ENCODE measurements at regions not wholly inside any gene's neighbourhood (a gene's known extent, or its start where the extent isn't known, plus 50 kb on each side); places are given as distances from the start of the nearest gene placed in this dataset.

DNA sequence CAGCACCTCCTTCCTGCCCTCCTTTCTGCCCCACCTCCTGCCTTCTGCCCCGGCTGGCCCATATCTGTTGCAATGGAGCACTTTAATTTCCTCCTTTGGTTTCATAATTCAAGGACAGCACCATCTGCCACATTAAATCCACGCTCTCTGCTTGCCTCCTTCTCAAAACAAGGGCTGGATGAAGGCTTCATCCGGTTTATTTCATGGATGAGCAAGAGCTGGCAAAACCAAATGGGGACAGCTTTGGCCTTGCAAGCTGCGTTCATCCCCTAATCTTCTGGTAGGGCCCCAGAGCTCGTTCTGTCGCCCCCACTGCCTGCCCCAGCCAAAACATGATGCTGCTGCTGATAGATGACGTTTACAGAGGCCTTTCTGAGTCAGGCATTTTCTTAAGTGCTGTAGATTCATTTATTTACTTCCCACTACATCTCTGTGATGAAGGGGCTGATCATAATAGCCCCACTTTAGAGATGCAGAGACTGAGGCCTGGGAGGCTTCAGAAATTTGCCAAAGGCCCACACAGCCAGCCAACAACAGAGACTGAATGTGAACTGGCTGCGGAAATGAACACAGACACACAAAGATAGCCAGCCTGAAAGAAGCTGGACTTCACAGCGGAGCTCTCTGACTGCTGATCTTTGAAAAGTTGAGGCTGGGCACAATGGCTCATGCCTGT, 115.6 kb upstream of the CPEB4 start:
- H3K9me3 ChIP-seq (ENCODE audit: control insufficient read depth, insufficient read depth, low read length): no peaks in the 10 kb centered on the region
- H3K9ac ChIP-seq (ENCODE audit: low read depth, low read length): no peak overlapping the region
- H3K4me1 ChIP-seq (ENCODE audit: control insufficient read depth, insufficient read depth, low read length): peaks cover 17% of the 10 kb centered on the region
- H3K36me3 ChIP-seq (ENCODE audit: control insufficient read depth, insufficient read depth, low read length): no peaks in the 10 kb centered on the region
- no peak overlapping the region for H3K27ac ChIP-seq (ENCODE audit: low read depth, low read length)
- no peaks in the 10 kb centered on the region; the same call in 1 of the 2 replicates for H3K27me3 ChIP-seq (ENCODE audit: control insufficient read depth, insufficient read depth, low read length)
- H3K4me3 ChIP-seq (ENCODE audit: low read depth, low read length): no peak overlapping the region

DNA sequence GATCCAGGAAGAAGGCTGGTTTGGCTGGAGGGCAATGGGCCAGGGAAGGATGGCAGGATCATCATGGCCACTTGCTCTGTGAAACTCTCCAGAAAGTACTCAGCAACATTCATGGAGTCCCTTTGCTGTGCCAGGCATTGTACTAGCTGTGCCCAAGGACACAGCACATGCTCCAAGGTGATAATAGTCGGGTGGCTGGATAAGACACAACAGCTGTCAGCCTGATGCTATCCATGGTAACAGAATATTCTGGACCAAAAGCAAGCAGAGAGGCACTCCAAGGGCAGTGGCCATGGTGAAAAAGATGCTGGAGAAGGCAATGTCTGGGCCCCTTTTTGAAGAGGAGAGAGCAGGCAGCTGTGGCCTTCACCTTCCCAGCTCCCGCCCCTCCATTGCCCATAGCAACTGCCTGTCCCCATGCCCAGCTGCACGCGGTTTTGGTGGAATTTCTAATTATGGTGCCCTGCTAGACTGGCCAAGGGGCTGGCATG, 113.8 kb upstream of the CPEB4 start:
- no peak overlapping the region for H3K4me3 ChIP-seq (ENCODE audit: low read depth, low read length)
- peaks cover 22% of the 10 kb centered on the region for H3K4me1 ChIP-seq (ENCODE audit: control insufficient read depth, insufficient read depth, low read length)
- no peak overlapping the region for H3K27ac ChIP-seq (ENCODE audit: low read depth, low read length)
- no peaks in the 10 kb centered on the region for H3K36me3 ChIP-seq (ENCODE audit: control insufficient read depth, insufficient read depth, low read length)
- H3K9ac ChIP-seq (ENCODE audit: low read depth, low read length): no peak overlapping the region
- no peaks in the 10 kb centered on the region; the same call in 1 of the 2 replicates for H3K27me3 ChIP-seq (ENCODE audit: control insufficient read depth, insufficient read depth, low read length)
- no peaks in the 10 kb centered on the region for H3K9me3 ChIP-seq (ENCODE audit: control insufficient read depth, insufficient read depth, low read length)

DNA sequence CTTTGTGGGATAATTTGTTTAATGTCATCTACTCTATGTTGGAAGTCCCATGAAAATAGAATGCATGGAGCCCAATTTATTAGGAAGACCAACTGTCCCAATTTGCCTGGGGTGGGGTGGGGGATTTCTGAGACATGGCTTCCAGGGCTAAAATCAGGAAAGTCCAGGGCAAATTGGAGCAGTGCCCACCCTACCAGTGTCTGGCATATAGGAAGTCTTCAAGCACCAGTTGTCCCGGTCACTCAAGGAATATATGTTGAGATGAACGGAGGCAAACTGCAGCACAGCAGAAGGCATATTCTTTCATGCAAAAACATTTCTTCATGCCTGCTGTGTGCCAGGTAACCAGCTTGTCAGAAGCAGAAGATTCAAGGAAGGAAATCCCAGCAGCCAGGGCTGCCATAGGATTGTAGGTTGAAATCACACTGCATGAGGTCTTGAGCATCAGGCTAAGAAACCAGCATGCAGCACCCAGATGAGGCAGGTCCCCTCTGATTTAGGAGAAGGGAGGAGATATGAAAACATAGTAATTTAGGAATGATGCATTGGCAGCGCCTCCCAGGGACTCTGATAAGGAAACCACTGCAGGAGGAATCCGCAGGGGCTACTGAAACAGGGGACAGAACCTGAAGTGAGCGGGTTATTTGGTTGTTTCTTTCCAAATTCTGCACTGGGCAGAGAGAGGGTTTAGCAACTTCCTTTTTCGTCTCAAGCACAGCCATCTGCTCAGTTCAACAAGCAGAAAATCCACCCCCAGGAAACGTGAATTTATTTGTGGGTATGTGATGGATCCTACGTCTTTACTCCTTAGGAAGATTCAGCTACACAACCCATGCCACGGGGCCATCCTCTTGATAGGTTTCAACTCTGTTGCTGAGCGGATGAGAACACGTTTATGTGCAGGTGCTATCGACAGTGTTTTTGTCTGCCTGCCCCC, 112.6 kb upstream of the CPEB4 start:
- Histone ChIP-seq H3K9ac (ENCODE audit: low read depth, low read length) (no peak overlapping the region), H3K27ac (ENCODE audit: low read depth, low read length) (no peak overlapping the region), H3K9me3 (ENCODE audit: control insufficient read depth, insufficient read depth, low read length) (no peaks in the 10 kb centered on the region), H3K27me3 (ENCODE audit: control insufficient read depth, insufficient read depth, low read length) (no peaks in the 10 kb centered on the region; the same call in 1 of the 2 replicates), H3K36me3 (ENCODE audit: control insufficient read depth, insufficient read depth, low read length) (no peaks in the 10 kb centered on the region), H3K4me3 (ENCODE audit: low read depth, low read length) (no peak overlapping the region), H3K4me1 (ENCODE audit: control insufficient read depth, insufficient read depth, low read length) (peaks cover 22% of the 10 kb centered on the region)

DNA sequence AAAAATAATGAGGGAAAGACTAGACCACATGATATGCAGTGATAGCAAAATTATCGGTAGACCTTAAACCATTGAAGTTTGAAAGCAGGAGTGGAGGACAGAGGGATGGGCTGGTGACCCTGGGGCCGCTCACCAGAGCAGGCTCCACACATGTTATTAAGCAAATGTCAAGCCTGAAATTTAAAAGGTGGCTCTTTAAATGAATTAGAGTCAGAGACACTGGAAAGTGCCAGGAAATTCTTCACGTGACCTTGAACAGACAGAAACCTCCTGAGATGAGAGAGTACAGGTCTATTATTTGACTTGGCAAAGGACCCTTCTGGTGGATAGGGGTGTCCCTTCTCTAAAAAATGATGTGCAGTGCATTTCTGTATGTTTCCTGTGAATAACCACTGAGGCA, 111.0 kb upstream of the CPEB4 start:
- Histone ChIP-seq H3K4me3 (ENCODE audit: low read depth, low read length) (no peak overlapping the region), H3K36me3 (ENCODE audit: control insufficient read depth, insufficient read depth, low read length) (no peaks in the 10 kb centered on the region), H3K27me3 (ENCODE audit: control insufficient read depth, insufficient read depth, low read length) (no peaks in the 10 kb centered on the region), H3K27ac (ENCODE audit: low read depth, low read length) (no peak overlapping the region), H3K9ac (ENCODE audit: low read depth, low read length) (no peak overlapping the region), H3K9me3 (ENCODE audit: control insufficient read depth, insufficient read depth, low read length) (no peaks in the 10 kb centered on the region), H3K4me1 (ENCODE audit: control insufficient read depth, insufficient read depth, low read length) (peaks cover 14% of the 10 kb centered on the region)

DNA sequence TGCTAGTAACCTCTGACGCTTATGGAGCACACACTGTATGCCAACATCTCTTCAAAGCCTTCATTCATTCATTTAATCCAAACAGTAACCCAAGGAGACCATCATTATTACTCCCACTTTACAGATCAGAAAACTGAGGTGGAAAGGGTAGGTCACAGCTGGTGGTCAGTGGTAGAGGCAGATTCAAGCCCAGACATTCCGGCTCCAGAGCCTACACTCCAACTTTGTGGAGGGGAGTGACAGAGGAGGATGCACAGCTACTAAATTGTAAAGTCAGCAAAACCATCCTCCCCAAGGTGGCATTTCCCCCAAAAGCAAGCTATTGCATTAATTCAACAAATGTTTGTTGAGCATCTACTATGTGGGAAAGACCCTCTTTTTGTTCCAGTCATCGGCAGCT, 110.5 kb upstream of the CPEB4 start:
- Histone ChIP-seq H3K36me3 (ENCODE audit: control insufficient read depth, insufficient read depth, low read length) (no peaks in the 10 kb centered on the region), H3K4me3 (ENCODE audit: low read depth, low read length) (no peak overlapping the region), H3K4me1 (ENCODE audit: control insufficient read depth, insufficient read depth, low read length) (peaks cover 15% of the 10 kb centered on the region), H3K27ac (ENCODE audit: low read depth, low read length) (no peak overlapping the region), H3K9me3 (ENCODE audit: control insufficient read depth, insufficient read depth, low read length) (no peaks in the 10 kb centered on the region), H3K27me3 (ENCODE audit: control insufficient read depth, insufficient read depth, low read length) (no peaks in the 10 kb centered on the region), H3K9ac (ENCODE audit: low read depth, low read length) (no peak overlapping the region)

DNA sequence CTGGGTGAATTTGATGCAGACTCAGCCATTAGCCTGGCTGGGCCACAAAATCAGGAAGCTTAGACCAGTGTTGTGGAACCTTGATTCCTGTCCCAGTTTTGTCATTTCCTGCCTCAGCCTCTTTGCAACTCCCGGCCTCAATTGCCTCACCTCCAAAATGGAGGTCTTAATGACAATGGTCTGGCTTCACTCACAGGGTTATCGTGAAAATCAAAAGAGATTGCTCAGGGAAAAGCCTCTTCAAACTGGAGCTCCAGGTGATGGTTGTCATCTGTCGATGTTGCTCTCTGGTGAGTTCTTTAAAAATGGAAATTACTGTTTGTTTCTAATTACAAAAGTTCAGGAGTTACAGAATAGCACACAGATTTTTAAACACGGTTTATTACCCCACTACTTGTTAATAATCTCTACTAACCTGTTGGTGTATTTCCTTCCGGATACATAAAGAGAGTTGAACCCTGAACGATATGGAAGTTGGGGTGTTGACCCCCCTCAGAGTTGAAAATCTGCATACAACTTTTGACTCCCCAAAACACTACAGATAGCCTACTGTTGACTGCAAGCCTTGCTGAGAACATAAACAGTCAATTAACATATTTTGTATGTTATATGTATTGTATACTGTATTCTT, 109.9 kb upstream of the CPEB4 start:
- Histone ChIP-seq H3K4me1 (ENCODE audit: control insufficient read depth, insufficient read depth, low read length) (peaks cover 15% of the 10 kb centered on the region), H3K4me3 (ENCODE audit: low read depth, low read length) (no peak overlapping the region), H3K9me3 (ENCODE audit: control insufficient read depth, insufficient read depth, low read length) (no peaks in the 10 kb centered on the region), H3K9ac (ENCODE audit: low read depth, low read length) (no peak overlapping the region), H3K27ac (ENCODE audit: low read depth, low read length) (no peak overlapping the region), H3K27me3 (ENCODE audit: control insufficient read depth, insufficient read depth, low read length) (no peaks in the 10 kb centered on the region), H3K36me3 (ENCODE audit: control insufficient read depth, insufficient read depth, low read length) (no peaks in the 10 kb centered on the region)

DNA sequence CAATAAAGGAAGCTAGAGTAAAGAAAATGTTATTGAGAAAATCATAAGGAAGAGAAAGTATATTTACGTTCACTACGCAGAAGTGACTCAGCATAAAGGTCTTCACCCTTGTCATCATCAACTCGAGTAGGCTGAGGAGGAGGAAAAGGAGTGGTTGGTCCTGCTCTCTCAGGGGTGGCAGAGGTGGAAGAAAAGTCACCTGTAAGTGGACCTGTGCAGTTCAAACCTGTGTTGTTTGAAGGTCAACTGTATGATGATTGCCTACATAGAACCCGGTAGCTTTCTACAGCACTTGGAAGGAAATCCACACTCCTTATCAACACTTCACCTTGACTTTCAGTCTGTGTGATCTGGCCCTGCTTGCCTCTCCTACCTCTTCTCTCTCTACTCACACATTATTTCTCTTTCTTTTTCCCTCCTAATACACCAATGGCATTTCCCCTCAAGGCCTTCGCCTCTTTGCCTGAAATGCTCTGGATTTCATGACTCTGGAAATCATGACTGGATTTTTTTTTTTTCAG, 109.3 kb upstream of the CPEB4 start:
- H3K27ac ChIP-seq (ENCODE audit: low read depth, low read length): no peak overlapping the region
- H3K27me3 ChIP-seq (ENCODE audit: control insufficient read depth, insufficient read depth, low read length): no peaks in the 10 kb centered on the region
- H3K9ac ChIP-seq (ENCODE audit: low read depth, low read length): no peak overlapping the region
- H3K4me1 ChIP-seq (ENCODE audit: control insufficient read depth, insufficient read depth, low read length): peaks cover 15% of the 10 kb centered on the region
- H3K4me3 ChIP-seq (ENCODE audit: low read depth, low read length): no peak overlapping the region
- no peaks in the 10 kb centered on the region for H3K36me3 ChIP-seq (ENCODE audit: control insufficient read depth, insufficient read depth, low read length)
- H3K9me3 ChIP-seq (ENCODE audit: control insufficient read depth, insufficient read depth, low read length): no peaks in the 10 kb centered on the region

DNA sequence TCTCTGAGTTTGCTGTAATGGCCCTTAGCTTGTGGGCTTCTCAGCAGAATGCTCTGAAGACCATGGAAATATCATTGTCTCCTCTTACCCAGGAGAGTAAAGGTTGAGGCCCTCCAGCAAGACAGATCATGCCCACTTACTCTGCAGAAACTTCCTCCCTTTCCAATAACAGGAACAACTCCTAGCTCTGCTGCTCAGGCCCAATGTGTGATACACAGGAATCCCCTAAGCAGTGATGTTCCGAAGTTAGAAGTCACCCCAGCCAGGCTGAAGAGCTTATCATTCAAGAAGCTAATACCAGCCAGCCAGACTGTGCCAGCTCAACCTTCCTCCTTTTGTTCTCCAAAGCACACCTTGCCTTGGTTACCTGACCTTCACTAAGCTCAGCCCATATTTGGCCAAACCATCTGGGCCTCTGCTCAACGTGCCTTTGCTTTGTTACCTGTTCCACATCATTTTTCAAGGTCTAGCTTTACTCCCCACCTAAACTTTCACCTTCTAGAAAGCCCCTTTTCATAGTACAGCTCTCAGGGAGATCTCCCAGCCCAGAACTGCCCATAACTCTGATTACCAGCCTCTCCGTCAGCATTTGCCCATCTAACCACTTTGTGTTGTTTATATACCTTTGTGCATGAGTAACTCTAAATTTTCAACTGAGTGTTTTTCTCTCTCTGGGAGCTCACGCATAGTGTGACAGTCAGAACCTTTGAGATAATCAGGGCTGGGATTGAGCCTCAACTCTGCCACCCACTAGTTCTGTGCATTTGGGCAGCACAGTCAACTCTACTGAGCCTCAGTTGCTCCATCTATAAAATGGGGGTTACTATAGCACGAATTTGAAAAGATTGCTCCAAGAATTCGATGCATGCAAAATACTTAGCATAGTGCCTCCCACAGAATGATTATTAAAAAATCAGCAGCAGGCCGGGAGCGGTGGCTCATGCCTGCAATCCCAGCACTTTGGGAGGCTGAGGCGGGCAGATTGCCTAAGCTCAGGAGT, 107.6 kb upstream of the CPEB4 start:
- H3K27ac ChIP-seq (ENCODE audit: low read depth, low read length): no peak overlapping the region
- peaks cover 11% of the 10 kb centered on the region for H3K4me1 ChIP-seq (ENCODE audit: control insufficient read depth, insufficient read depth, low read length)
- H3K4me3 ChIP-seq (ENCODE audit: low read depth, low read length): no peak overlapping the region
- H3K9ac ChIP-seq (ENCODE audit: low read depth, low read length): no peak overlapping the region
- H3K36me3 ChIP-seq (ENCODE audit: control insufficient read depth, insufficient read depth, low read length): no peaks in the 10 kb centered on the region
- H3K27me3 ChIP-seq (ENCODE audit: control insufficient read depth, insufficient read depth, low read length): no peaks in the 10 kb centered on the region
- H3K9me3 ChIP-seq (ENCODE audit: control insufficient read depth, insufficient read depth, low read length): no peaks in the 10 kb centered on the region

DNA sequence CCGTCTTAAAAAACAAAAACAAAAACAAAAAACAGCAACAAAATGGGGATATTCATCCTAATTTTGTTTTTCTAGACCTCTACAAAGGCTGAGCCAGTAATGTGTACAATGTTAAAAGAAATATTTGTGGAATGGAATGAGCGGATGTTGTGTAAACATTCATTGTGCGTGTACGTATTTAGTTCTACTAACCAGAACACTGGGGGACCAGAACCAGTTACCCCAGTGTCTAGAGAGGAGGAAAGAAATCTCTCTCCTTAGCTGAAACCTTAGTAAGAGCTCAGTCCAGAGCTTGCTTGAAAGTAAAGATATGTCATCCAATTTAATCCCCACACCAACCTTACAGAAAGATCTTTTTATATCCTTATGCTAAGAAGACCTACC, 106.7 kb upstream of the CPEB4 start:
- H3K4me1 ChIP-seq (ENCODE audit: control insufficient read depth, insufficient read depth, low read length): peaks cover 12% of the 10 kb centered on the region

More for the DNA sequence above, 106.7 kb upstream of the CPEB4 start:
- H3K9ac ChIP-seq (ENCODE audit: low read depth, low read length): no peak overlapping the region
- H3K27me3 ChIP-seq (ENCODE audit: control insufficient read depth, insufficient read depth, low read length): no peaks in the 10 kb centered on the region
- no peak overlapping the region for H3K27ac ChIP-seq (ENCODE audit: low read depth, low read length)
- no peaks in the 10 kb centered on the region for H3K36me3 ChIP-seq (ENCODE audit: control insufficient read depth, insufficient read depth, low read length)
- H3K4me3 ChIP-seq (ENCODE audit: low read depth, low read length): no peak overlapping the region
- H3K9me3 ChIP-seq (ENCODE audit: control insufficient read depth, insufficient read depth, low read length): no peaks in the 10 kb centered on the region
